Esophagus squamous epithelium (tissue), 4 donors: ENCODE measurements at regions not wholly inside any gene's neighbourhood (a gene's known extent, or its start where the extent isn't known, plus 50 kb on each side); places are given as distances from the start of the nearest gene placed in this dataset.

Experiments
- CTCF ChIP-seq, 6 experiments: fragments of 450-650 bp in 4 of 6; fragments of 200-600 bp in 2 of 6; sonication (generic) in 2 of 6; IDR thresholded peaks; one replicate each; pipeline ENCODE4 v1.5.1; 2016 to 2019; ENCODE audit warnings: antibody characterized with exemption in 6 of 6, mild to moderate bottlenecking in 4 of 6, moderate library complexity in 4 of 6
- POLR2A ChIP-seq, 4 donors: fragments of 450-650 bp; IDR thresholded peaks; one replicate each; pipeline ENCODE4 v1.6.1; 2017; ENCODE audit warnings: antibody characterized with exemption in 4 of 4, mild to moderate bottlenecking in 4 of 4, moderate library complexity in 3 of 4

- TF ChIP-seq CTCF (IDR thresholded peaks at IDR 0.05) (no peak), POLR2A (IDR thresholded peaks at IDR 0.05) (no peak)
Measured at GRCh38 chr6:119738425-119738824, 388.9 kb upstream of the MAN1A1 start.
